Fibroblast of mammary gland (primary cell): ENCODE measurements at regions not wholly inside any gene's neighbourhood (a gene's known extent, or its start where the extent isn't known, plus 50 kb on each side); places are given as distances from the start of the nearest gene placed in this dataset.
A peak's percentile ranks its signal among the peaks of the same experiment; 100 is the strongest.
"Not testable (repeated sequence)": the region's sequence is repeated elsewhere in the genome, so short reads cannot be mapped to it uniquely, and the experiment has no call there.

Experiments used
- DNase-seq: peaks from one replicate; pipeline ENCODE4 v3.0.0-alpha.2; 2010; ENCODE audit warnings: low read depth
- H3K4me3 ChIP-seq: 2 replicates; pipeline ENCODE4 v1.5.1; 2011; ENCODE audit warnings: low read depth, mild to moderate bottlenecking, low read length, moderate library complexity; ENCODE audit not compliant: control insufficient read depth
- TF ChIP-seq, protein P1 (sequence below): conservative IDR thresholded peaks from 2 replicates; pipeline ENCODE4 v1.5.1; 2011; ENCODE audit warnings: low read depth, low read length, inconsistent platforms; ENCODE audit not compliant: control insufficient read depth, insufficient read depth

DNA sequence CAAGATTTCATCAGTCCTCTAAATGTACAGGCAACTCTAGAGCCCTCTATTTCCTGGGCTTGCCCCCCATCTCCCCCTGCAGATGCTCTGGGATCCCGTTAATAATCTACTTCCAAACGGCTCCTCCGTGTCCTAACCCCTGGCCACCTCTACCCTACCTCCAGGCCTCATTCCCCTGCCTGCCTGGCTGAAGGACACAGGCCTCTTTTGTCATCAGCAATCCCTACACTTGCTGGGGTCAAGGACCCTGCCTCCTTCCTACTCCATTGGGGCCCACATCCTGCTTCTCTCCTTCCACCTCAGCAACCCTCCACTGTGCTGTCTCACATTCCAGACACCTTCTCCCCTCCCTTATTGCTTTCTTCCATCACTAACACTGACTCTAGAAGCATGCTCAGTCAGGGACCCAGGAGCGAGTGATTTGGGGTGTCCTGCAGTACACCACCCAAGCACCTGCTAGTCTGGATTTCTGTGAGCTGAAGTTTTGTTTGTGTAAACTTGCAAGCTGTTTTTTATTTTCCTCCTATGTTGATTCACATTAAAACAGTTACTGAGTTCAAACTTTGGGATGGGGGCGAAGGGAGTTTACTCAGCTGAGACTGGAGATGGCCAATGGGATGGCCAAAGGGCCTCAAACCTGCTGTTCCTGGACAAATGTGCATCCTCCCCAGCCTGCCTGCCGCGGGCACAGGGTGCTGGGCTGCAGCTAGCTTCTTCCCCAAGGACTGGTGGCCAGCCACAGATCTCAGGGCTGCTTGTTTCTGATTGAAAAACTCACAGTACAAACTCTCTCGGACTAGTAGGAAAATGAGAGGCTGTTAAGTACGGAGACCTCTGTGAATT lies 314.7 kb downstream of the FOXO1 start:
- H3K4me3 ChIP-seq: no peak overlapping the region
- DNase-seq: no peak
- TF ChIP-seq, protein P1, sequence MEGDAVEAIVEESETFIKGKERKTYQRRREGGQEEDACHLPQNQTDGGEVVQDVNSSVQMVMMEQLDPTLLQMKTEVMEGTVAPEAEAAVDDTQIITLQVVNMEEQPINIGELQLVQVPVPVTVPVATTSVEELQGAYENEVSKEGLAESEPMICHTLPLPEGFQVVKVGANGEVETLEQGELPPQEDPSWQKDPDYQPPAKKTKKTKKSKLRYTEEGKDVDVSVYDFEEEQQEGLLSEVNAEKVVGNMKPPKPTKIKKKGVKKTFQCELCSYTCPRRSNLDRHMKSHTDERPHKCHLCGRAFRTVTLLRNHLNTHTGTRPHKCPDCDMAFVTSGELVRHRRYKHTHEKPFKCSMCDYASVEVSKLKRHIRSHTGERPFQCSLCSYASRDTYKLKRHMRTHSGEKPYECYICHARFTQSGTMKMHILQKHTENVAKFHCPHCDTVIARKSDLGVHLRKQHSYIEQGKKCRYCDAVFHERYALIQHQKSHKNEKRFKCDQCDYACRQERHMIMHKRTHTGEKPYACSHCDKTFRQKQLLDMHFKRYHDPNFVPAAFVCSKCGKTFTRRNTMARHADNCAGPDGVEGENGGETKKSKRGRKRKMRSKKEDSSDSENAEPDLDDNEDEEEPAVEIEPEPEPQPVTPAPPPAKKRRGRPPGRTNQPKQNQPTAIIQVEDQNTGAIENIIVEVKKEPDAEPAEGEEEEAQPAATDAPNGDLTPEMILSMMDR: no peak

DNA sequence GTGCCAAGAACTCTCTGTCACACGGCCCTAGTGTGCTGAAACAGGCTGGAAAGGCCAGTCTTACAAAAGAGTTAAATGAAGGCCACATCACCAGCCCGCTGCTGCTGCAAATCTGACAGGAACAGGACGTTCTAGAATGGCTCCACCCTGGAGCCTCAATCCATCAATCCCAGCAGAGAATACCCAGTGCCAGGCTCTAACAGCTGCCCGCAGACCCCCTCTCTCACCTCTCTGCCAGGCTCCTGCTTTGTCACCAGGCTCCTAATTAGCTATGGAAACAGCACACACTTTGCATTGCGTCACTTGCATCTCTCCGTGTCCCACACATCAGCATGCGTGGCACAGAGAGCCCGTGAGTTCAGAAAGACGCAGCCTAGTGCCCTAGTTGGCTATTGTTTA lies 314.1 kb downstream of the FOXO1 start:
- TF ChIP-seq, protein P1: no peak
- H3K4me3 ChIP-seq: no peak overlapping the region
- DNase-seq: peak; percentile 61

DNA sequence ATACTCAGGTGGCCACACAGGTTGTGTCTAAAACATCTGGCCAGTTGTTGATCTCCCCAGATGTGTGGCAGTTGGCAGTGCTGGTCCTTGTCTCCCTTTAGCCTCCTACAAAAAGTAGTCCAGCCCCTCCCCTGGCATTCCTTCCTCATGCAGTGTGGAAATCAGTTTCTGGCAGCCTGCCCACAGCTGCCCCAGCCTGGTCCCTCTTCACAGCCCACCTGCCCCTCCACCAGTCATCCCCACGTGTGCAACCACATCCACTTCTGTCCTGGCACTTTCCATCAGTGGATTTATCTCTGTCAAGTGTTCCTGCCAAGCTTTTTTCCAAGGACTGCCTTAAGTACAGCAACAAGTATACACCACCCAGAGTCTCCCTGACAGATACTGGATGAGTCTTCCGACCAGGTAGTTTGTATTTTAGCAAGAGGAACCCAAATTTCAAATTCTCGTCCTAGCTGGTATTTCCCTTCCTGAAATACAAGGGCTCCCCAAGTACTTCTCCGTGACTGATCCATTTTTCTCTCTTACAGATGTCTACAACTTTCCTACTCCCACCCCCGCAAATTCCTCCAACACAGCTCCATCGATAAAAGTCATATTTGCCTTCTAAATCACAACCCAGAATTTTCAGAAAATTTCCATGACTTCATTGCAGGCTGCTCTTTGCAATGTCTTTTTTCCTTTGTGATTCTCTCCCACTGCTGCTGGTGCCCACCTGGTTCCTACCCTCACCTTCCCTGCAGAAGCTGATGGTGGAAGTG lies 313.5 kb downstream of the FOXO1 start:
- H3K4me3 ChIP-seq: no peak overlapping the region
- DNase-seq: peak; percentile 58
- TF ChIP-seq, protein P1: no peak

DNA sequence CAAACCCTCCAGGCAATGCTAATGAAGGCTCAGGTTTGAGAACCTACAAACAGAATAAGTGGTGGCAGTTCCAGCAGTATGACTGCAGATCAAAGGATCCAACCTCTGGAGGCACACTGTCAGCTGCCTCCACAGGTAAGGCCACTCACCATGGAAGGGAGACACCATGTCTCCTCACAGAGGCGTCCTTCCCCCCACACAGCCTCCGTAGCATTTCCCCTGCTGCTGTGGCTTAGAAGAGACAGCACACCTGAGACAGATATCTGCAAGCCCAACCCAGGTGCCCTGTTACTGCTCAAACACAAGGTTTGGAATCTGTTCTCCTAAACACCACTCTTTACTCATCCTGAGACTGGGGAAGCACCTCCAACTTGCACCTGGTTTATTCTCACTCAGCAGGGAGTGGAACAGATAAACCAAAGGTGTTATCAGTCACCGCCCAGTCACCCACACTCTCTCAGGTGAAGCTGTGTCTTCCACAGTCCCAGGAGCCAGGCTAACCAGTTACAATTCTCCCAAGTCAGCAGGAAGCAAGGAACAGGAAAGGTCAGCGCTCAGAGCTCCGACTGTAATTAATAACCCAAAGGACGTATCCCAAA lies 311.2 kb downstream of the FOXO1 start:
- H3K4me3 ChIP-seq: no peak overlapping the region
- TF ChIP-seq, protein P1: no peak
- DNase-seq: no peak

DNA sequence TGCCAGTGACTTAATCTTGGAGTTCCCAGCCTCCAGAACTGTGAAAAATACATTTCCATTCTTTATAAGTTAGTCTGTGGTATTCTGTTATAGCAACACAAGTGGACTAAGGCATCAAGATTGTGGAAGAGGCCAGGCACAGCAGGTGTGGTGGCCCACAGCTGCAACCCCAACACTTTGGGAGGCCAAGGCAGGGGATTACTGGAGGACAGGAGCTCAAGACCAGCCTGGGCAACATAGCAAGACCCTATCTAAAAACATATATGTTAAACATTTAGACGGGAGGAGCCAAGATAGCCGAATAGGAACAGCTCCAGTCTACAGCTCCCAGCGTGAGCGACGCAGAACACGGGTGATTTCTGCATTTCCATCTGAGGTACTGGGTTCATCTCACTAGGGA lies 310.4 kb downstream of the FOXO1 start:
- TF ChIP-seq, protein P1: no peak
- no peak for DNase-seq

DNA sequence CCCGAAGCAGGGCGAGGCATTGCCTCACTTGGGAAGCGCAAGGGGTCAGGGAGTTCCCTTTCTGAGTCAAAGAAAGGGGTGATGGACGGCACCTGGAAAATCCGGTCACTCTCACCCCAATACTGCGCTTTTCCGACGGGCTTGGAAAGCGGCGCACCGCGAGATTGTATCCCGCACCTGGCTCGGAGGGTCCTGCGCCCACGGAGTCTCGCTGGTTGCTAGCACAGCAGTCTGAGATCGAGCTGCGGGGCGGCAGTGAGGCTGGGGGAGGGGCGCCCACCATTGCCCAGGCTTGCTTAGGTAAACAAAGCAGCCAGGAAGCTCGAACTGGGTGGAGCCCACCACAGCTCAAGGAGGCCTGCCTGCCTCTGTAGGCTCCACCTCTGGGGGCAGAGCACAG lies 310.0 kb downstream of the FOXO1 start:
- H3K4me3 ChIP-seq, DNase-seq: not testable (repeated sequence)

More for the DNA sequence above, 310.4 kb downstream of the FOXO1 start:
- H3K4me3 ChIP-seq: no peak overlapping the region

DNA sequence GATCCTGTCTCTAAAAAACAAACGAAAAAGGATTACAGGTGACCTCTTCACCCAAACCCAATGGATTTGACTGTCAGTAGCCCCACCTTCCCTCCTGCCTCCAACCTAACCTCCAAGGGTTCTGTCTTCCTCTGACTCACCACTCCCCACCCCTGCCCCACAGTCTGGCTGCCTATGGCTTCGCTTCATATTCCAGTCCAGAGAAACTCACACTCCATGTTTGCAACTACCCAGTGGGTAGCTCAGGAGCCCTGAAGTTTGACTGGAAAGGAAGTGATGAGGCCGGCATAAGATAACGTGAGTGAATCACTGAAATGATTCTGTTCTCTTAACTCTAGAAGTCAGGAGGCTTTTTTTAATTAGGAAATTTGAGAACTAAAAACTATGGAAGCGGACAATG lies 303.9 kb downstream of the FOXO1 start:
- H3K4me3 ChIP-seq: no peak overlapping the region
- TF ChIP-seq, protein P1: no peak
- no peak for DNase-seq
